Activated naive CD4-positive, alpha-beta T cell (primary cell): ENCODE measurements at regions not wholly inside any gene's neighbourhood (a gene's known extent, or its start where the extent isn't known, plus 50 kb on each side); places are given as distances from the start of the nearest gene placed in this dataset.
"Not testable (repeated sequence)": the region's sequence is repeated elsewhere in the genome, so short reads cannot be mapped to it uniquely, and the experiment has no call there.

Source experiments
- DNase-seq, 4 experiments: peaks; one replicate each; lab custom pipeline; 2025; lab: John Stamatoyannopoulos, UW

DNA sequence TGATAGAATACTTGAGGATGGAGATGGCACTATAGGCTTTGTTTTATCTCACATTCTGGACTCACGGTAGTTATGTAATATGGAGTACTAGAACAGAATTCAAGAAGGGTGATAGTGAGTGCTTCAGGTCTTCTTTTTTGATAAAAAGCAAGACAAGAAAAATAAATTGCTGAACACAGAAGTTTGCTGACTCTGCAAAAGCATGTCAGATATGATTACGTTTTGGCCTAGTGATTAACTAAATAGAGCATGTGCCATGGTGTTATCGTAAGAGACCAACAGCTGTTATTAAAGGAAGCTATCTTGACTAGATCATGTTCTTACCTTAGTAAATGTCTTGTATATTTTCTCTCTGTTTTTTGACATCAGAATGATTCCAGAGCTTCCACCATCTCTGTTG is 436.9 kb upstream of the LCORL start:
- no peak for DNase-seq

DNA sequence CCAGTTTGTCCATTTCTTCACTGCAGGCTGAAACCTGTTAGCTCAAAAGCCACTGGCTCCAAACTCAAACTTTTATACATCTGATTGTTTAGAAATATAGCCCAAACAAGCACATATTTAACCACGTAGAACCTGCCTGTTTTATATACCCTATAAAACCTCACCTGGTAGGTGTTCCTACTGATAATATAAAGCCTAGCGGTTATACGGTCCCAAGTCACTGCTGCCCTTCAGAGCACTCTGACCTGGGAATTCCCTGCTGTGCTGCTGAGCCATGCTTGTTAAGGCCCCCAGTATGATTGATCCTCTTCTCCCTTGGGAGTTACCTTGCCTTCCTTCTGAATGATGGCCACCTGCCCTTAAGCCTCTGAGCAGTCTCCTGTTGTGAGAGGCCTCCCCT is 432.8 kb upstream of the LCORL start:
- DNase-seq: no peak

DNA sequence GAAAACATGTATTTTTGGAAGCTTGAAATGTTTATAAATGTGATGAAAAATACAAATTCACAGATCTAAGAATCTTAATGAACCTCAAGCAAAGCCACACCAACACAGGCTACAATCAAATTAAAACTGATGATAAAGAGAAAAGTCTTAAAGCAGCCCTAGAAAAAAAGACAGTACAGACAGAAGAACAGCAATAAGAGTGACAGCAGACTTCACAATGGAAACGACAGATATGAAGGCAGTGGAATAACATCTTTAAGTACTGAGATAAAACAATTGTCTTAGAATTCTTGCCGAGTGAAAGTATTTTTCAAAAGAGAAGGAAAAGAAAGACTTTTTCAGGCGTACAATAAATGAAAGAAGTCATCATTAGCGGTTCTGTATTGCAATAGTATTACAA is 423.6 kb upstream of the LCORL start:
- no peak for DNase-seq

DNA sequence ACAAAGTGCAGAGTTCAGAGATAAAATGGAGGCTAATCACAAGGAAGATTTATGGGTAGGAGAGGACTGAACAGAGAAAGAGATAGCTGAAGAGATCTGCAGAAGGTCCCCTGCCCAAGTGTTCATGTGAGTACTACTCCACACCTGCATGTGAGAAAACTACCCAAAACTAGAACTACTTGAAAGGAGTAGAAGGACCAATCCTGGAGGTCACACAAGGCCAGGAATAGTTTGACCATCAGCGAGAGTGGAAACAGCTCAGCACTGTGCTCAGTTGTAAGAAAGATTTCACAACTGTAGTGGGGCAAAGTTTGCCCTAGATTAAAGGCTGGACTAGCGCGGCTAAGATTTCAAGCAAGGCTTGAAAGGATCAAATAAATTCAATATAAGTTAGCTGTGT is 422.7 kb upstream of the LCORL start:
- no peak for DNase-seq

DNA sequence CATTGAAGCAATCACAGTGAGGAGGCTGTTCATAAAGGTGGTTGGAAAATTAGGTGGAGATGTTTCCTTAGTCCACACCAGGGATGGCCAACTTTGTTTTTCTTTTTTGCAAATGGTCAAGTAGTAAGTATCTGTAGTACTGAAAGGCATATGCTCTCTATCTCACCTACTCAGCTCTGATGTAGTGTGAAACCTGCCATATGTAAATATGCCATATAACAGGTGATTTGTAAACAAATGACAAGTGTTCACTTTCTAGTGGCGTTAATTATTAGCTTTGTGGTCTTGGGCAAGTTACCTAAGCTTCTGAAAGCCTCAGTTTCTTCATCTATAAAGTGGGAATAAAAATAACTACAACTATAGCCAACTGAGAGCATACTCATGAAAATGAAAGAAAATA is 421.4 kb upstream of the LCORL start:
- no peak for DNase-seq

DNA sequence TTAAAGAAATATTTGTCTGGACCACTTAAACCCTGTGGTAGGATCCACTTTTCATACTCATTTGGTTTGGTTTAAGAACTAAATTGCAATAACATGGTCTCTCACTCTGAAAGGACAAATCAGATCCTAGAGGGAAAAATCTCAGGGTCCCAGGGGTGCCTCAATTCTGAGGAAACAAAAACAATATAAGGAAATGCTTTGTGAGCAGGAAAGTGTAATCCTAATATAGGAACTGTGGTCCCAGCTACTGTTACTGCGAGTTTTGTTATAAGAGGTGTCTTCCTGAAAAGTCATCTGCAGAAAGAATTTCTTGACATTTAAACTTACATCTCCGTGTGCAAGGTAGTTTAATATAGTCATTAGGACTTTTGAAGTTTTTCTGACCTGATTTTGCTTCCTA is 420.1 kb upstream of the LCORL start:
- no peak for DNase-seq

DNA sequence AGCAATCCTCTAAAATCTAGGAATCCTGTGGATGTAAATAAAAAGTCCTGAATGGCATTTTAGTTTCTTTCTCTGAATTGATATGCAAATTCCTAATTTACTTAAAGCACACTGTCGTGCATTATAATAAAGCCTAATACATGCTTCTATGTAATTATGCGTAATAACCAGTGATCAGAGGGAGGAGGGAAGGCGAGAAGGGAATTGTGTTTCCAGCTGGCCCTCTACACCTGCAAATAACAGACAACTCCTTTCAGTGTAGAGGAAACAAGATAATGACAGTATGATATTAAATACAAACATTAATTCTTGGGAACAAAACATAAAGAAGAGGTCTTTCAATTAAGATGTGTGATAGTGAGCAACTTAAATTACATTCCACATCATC is 419.6 kb upstream of the LCORL start:
- DNase-seq: no peak

DNA sequence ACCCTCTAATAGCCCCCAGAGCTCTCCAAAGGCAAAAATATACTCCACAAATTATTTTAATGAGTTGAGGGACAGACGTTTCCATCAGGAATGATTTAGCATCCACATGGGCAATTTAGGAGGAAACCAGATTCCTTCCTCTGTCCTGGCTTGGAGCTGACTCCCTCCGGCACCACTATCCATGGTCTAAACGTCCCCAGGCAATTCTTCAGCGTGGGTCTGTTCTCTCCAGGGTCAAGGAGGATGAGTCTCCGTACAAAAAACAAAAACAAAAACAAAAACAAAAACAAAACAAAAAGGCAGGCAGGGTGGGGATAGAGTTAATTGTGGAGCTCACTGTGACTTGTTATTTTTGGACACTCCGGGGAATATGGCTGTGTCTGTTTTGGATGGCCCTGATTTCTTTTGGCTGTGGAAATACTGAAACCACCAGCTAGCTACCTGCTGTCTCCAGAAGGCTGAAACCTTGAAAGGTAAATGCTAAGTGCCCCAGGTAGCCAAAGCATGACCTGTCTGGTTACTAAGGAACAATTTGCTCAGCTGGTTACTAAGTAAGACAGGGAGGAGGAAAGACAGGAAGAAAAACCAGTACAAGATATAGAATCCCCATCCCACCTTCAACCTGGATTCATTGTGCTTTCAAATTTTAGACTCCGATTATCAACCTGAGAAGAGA is 419.1 kb upstream of the LCORL start:
- no peak for DNase-seq

DNA sequence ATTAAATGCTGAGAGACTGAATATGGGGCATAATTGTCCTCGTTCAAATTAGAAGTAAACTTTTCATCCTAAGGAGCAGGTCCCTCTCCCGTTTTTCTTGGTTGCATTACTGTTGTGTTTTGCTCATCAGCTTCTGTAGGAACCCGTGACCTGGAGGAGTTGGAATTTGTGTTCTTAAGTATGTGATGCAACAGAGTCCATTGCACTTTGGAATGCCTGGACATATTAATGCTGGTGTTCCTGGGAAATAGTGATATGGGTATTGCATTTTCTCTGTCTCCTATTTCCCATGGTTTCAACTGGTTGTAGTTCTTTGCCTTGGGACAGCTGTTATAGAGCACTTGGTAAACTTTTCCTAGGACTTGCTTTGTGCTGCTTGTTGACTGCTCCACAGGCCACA is 417.8 kb upstream of the LCORL start:
- no peak for DNase-seq

DNA sequence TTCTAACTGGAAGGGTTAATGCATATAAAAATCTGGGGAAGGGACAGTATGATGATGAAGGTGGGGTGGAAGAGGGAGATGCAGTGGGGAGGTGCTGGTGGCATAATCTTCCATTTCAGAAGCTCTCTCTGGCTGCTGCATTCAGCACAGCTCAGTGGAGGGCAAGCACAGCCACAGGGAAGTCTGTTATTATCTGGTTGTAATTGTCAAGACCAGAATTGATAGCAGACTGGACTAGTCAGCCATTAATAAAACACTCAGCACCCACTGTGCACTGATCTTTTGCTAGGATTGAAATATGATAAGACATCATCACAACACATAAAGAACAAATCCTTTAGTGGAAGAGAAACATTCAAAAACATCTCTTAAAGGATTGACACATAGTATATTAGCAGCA is 414.2 kb upstream of the LCORL start:
- DNase-seq: no peak

DNA sequence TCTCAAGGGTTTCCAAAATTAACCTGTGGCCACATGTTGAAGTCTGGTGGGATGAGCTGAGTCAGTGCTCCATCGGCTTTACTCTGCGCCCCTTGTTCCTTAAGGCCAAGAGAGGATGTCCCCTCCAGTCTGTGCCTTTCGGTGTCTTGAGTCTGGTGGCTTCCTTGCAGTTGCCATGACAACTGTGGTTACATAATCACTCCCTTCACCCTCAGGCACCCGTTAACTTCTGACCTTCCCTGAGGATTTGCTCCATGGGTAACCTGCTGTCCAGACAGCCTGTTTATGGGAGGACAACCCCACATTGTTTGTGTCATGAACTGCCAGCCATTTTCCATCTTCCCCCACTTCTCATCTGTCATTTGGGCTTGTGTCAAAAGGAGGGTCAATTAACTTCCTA is 401.1 kb upstream of the LCORL start:
- DNase-seq: no peak

DNA sequence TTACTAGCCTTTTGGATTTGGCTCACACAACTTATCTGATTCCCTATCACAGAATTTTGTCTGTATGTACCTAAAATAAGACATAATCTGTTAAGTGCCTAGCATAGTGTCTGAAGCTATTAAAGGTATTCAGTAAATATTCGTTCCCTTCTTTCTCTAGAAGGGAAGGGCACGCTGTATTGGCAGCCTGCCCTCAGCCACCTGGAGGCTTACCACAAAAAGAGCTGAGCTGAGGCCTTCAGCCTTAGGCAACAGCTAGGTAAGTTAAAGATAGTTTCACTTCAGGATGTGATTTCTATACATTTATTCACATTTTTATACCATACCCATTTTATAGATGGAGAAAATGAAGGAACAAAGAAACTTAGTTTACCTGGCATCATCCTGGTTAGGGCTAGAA is 400.0 kb upstream of the LCORL start:
- DNase-seq: no peak

DNA sequence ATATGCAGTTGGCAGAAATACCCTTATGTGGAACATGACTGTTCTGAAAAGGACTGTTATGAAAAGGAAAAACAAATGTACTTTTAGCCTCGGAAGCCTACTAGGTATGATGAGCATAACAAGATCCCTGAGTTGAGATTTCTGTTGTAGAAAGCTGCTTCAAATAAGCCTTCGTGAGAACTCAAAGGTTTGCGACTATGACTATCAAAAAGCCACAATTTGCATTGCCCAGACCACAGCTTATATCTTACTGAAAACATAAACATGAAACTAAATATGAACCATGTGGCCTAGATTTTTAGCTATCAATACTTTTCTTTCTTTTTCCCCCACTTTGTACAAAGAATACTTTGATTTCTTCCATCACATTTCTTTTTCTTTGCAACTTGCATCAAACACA is 398.2 kb upstream of the LCORL start:
- no peak for DNase-seq

DNA sequence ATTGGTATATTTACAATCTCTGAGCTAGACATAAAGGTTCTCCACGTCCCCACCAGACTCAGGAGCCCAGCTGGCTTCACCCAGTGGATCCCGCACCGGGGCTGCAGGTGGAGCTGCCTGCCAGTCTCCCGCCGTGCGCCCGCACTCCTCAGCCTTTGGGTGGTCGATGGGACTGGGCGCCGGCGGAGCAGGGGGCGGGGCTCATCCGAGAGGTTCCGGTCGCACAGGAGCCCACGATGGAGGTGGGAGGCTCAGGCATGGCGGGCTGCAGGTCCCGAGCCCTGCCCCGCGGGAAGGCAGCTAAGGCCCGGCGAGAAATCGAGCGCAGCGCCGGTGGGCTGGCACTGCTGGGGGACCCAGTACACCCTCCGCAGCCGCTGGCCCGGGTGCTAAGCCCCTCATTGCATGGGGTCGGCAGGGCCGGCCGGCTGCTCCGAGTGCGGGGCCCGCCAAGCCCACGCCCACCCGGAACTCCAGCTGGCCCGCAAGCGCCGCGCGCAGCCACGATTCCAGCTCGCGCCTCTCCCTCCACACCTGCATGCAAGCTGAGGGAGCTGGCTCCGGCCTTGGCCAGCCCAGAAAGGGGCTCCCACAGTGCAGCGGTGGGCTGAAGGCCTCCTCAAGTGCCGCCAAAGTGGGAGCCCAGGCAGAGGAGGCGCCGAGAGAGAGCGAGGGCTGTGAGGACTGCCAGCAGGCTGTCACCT is 396.8 kb upstream of the LCORL start:
- DNase-seq: not testable (repeated sequence)

DNA sequence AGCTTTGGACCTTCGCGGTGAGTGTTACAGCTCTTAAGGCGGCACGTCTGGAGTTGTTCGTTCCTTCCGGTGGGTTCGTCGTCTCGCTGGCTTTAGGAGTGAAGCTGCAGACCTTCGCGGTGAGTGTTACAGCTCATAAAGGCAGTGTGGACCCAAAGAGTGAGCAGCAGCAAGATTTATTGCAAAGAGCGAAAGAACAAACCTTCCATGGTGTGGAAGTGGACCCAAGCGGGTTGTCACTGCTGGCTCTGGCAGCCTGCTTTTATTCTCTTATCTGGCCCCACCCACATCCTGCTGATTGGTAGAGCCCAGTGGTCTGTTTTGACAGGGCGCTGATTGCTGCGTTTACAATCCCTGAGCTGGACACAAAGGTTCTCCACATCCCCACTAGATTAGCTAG is 396.1 kb upstream of the LCORL start:
- not testable (repeated sequence) for DNase-seq

DNA sequence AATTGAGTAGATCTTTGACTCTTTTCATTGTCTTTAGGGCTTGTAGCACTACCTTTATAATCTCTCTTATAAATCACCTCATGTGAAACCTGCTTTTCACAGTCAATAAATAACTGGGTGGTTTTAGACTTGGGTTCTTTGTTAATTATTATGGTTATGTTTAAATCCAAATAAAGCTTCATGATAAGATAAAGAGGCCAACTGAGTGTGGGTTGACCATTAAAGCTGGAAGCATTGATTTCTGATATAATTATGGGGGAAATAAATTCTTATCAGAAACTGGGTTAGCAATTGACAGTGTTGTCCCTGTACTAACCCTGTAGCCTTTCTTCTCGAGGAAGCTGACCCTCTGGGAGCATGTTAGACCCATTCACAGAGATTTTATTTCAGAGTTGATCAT is 384.7 kb upstream of the LCORL start:
- DNase-seq: no peak

DNA sequence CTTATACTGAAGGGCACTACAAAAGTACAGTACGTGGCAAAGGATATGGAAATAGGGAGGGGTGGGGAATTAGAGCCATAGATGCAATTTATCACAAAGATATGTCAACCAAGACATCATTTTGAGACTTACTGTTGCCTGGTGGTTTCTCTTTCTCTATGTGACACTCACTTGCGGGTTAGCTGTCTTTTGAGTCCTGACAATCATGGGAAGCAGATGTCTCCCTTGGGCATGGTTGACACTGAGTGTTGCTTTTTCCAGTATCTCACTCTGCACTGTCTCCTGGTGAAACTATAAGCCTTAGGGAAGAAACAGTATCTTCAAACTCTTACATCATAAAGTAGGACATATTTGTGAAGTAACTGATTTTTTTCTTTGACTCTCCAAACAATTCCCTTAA is 383.5 kb upstream of the LCORL start:
- no peak for DNase-seq

DNA sequence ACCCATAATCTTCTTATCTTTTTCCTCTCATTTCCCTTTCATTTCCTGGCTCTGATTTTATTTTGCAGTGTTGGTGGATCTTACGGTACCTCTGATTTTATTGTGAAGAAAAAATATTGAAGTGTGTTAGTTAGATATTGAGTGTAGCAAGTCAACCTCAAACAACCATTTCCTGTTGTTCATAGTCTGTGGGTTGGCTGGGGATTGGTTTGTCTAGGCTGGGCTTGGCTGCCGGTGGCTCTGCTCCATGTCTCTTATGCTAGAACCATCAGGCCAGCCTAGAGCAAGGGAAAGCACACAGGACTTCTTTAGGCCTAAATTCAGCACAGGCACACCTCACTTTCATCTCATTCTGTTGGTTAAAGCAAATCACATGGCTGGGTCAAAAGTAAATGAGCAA is 383.1 kb upstream of the LCORL start:
- no peak for DNase-seq

DNA sequence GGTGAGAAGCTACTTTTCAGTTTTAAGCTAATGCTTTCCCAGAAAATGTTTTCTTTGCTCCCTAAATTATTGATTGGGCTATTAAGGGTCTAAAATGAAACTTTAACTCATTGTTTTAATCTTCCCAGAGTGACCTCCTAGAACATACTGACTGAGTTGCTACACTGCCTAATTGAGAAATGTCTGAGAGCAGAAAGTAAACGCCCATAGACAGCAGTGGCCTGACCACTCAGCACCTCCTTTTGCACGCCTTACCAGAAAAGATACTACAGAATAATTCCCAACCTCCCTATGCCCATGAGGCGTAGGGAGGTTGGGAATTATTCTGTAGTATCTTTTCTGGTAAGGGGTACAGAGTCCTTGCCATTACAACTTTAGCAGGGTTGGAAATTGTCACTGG is 381.8 kb upstream of the LCORL start:
- DNase-seq: no peak

DNA sequence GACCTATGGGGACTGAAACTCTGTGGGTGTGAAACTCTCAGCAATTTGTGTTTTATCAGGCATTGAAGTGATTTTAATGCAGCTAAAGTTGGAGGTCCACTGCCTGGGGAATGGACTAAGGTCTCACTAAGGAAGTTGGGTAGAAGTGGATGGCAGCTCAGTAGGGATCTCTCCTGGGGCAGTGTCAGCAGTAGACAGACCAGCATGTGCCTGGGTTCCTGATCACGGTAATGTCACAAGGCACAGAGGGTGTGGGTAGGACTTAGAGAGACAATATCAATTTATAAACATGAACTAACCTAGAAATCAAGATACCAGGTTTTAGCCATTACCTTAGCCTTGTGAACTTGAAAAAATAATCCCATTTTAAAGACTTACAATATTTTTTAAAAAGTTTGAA is 380.3 kb upstream of the LCORL start:
- no peak for DNase-seq

DNA sequence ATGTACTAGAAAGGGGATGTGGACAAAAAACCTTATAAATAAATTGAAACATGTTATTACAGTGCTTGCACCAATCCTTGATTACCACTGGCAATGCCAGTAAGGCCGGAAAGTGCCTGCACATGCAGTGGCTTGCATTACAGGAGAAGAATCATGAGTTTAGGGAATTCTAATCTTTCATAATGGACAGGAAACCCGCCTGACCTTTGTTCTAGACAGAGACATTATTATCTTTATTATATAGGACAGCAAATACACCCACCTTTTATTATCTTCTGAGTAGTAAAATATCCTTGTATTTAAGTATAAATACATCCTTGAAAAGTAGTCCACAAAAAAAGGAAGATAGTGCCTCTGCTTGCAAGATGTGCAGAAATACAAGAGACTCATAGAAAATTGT is 379.9 kb upstream of the LCORL start:
- DNase-seq: no peak

DNA sequence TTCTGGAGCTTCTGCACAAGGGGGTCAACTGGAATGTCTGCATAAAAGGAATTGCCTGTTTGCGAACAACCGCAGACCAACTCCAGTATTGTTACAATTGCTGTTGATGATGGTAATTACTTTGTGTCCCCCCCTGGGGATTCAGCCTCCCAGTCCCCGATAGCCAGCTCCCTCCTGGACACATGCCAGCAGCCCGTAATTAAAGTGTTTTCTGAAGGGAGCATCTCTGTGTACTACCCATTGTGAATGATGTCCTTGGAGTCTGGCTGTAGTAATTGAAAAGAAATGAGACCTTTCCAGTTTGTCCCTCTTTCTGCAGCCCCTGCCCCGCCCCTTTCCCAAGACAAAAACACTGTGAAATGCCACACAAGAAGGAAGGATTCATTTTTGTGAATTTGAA is 377.1 kb upstream of the LCORL start:
- no peak for DNase-seq

DNA sequence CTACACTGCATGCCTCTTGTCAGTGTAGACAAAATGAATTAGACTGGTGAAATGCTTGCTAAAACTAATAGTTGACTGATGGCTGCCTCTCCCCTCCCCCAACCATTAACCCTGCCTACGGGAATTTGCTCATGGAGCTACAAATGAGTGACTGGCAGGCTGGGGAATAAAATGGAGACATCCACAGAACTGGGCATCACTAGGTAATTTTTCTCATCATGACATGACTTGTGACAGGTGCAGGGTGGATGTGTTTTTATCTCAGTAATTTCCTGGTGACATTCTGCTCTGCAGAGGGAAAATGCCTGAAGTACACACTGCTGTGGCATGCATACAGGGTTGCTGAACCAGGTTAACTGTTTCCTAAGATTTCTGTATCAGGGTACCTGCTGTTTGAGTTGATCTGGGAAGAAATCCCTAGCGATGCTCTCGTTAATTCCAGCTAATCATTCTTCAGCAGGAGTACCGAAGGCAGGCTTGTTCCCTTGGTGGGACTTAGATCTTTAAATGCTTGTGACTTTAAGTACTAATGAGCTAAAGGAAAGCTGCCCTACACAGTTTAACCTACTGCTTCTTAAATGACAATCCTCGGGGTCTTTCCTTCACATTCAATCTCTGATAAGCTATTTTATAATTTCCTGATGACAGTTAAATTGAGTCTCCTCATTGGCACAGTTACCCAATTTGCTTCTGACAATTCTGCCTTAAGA is 376.3 kb upstream of the LCORL start:
- DNase-seq: no peak

DNA sequence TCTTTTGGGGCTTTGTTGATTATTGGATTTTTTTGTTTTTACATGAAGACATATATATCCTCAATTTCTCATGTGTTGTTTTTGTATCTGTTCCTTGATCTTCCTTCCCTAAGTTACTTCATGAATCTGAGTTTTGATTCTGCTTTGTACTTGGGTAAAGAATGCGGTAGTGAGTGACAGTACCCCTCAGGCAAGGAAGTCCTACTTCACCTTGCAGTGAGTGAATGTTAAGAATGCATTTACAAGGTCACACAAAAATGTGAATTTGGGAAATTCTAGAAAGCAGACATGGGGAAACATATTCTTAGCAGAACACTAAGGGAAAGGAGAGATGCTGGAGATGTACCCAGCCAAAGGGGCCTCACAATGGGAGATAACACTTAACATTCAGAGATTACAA is 373.1 kb upstream of the LCORL start:
- DNase-seq: no peak
